HG03460 (cell line): ENCODE measurements at regions not wholly inside any gene's neighbourhood (a gene's known extent, or its start where the extent isn't known, plus 50 kb on each side); places are given as distances from the start of the nearest gene placed in this dataset.

ENCODE experiments used
- ATAC-seq: cut with Tn5 transposase; IDR thresholded peaks from one replicate; pipeline ENCODE4 v1.9.1; 2021; ENCODE audit not compliant: unreplicated experiment

- ATAC-seq: no peak
Observed at GRCh38 chr1:101290922-101291561, 54.2 kb downstream of the S1PR1 start.

DNA sequence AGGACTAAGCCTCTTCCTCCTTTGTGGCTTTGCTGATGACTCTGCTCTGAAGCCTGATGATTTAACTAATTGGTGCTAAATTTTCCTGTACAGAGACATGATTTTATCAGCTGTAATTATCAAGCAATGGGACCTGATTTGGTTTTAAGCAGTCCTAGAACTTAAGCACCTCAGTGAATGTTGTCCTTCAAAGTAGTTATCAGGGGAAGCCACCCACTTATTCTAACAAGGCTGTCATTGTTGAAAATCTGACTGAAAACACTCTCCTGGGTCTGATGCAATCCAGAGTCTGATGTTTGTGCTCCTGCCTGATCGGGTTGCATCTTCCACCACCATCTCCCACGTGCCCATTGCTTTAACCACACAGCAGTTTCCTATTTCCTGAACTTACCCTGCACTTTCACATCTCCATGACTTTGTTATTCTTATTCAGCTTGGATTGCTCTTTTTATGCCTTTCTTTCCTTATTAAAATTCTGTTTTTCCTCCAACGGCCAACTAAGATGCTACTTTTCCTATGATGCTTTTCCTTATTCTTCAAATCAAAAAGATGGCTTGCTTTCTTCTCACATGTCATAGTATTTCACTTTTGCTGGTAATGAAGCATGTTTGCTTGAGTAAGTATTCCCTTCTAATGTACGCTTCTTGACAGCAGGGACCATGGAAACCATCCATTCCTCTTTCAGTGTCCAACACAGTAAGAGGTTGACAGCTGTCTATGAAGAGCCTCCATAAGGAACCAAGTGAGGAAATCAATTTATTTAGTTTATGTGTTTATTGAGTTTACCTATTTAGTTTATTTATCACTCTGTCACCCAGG is 55.0 kb downstream of the S1PR1 start:
- no peak for ATAC-seq

DNA sequence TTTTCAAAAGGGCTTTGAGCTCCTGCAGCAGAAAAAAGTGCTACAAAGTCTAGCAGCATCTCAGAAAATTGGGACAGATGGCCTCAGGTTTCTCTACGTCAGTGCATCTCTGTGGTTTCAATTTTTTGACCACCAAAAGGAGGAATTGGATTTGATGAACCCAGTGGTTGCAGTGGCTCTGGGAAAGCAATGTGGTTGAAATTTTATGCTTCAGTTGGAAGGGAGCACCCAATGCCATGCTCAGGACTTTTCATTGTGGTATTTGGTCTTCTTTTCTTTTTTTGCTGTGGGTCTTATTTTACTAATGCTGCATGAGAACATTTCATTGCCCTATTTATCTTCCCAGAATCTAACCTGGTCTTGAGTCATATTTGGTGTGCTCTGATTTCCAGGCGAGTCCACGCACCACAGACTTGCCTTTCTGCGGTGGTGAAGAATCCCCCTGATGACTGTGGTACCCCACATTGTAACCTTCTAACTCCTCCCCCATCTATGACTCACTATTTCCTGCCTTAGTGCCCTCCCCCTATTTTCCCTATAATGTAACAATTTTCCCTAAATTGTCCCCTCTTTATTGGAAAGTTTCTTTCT is 56.7 kb downstream of the S1PR1 start:
- ATAC-seq: peak; percentile 55

DNA sequence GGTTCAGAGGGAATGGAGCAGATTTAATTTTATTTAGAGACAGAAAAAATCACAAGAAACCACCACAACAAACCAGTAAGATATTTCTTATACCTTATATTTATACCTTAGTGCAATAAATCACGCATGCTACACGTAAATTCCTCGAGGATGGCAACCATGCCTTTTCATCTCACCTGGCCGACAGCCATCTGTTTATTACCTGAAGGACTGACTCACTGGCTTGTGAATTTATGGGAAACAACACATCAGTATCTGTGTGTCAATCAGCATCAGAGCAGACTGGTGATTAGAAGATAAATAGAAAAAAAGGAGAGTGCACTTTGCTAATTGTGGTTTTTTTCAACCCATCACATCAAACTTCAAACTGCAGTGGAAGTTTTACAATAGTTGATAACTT is 58.4 kb downstream of the S1PR1 start:
- ATAC-seq: no peak

DNA sequence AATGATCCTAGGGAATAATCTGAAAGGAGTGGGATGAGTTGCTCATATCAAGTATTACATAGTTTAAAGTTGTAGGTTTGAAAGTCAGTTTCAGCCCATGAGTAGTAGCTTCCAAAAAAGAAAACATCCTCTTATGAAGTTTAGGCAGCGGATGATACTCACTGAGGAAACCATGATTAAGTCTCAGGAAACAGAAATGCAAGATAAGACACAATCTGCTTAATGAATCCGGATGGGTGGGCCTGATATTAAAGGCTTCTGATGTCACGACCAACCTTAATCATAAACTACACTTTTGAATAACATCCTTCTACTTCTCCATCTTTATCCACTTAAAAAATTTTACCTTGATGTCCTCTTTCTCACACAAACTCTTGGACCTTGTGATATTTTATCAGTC is 61.8 kb downstream of the S1PR1 start:
- ATAC-seq: no peak

GRCh38 chr1:101299141-101299540 is 62.3 kb downstream of the S1PR1 start:
- ATAC-seq: no peak

- no peak for ATAC-seq
Observed at GRCh38 chr1:101299710-101300109, 62.9 kb downstream of the S1PR1 start.

DNA sequence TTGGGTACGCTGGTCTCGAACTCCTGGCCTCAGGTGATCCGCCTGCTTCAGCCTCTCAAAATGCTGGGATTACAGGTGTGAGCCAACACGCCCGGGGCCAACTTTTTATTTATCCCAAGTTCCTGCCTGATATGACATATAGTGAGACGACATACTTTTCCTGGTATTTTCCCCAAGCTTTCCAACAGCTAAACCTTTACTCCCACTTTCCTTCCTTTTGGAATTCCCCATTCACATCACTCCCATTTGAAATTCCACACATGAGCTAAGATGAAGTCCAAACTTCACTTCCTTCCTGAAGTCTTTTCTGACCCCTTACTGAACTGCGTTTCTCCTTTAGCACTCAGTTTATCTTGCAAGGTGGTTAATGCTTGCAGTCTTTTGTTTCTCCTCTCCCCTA is 64.1 kb downstream of the S1PR1 start:
- ATAC-seq: no peak

DNA sequence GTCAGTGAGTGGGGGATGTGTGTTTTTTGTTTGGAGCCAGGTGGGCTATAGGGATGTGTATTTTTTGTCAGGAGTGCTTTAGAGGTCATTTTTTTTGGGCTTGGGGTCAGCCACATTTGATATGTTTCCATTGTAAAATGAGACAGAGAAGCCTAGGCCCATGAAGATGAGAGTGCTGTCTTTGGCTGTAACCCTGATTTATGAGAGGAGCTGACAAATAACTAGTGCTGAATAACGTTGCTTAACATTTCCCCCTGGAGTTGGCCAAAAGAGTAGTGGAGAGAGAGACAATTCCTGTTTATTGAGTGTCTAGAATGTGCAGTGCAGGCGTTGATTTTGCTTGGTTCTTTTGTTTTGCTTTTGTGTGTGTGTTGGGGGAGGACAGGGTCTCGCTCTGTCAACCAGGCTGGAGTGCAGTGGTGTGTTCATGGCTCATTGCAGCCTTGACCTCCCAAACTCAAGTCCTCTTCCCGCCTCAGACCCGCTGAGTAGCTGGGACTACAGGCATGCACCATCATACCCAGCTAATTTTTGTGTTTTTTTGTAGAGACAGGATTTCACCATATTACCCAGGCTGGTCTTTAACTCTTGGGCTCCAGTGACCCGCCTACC is 64.7 kb downstream of the S1PR1 start:
- no peak for ATAC-seq

- no peak for ATAC-seq
Observed at GRCh38 chr1:101302831-101303511, 66.2 kb downstream of the S1PR1 start.

DNA sequence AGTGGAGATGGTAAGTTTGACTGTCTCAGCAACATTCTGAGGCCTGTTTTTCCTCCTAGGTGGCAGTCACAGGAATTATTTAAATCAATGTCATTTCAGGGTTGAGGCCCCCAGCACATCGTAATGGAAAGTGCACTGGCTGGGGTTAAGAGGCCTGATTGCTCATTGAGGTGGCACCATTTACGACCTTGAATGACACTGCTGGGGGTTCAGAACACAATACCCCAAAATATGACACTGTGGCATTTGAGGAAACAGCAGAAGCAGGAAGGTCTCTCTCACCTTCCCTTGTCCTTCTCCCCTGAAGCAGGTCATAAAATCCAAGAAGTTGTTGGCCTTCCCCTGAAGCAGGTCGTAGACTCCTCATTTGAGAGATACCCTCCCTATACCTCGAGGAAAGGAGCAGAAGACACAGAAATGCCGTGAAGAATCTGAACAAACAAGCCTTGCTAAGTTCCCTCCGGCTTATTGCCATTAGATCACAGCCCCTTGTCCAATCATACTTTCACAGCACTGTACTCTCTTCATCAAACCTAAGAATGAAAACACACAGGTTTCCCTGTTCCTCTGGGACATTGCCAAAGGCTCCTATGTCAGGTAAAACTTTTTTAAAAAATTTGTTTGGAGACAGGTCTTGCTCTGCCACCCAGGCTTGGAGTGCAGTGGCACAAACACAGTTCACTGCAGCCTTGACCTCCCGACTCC is 71.3 kb downstream of the S1PR1 start:
- no peak for ATAC-seq

- no peak for ATAC-seq
Observed at GRCh38 chr1:101308935-101309333, 72.1 kb downstream of the S1PR1 start.

DNA sequence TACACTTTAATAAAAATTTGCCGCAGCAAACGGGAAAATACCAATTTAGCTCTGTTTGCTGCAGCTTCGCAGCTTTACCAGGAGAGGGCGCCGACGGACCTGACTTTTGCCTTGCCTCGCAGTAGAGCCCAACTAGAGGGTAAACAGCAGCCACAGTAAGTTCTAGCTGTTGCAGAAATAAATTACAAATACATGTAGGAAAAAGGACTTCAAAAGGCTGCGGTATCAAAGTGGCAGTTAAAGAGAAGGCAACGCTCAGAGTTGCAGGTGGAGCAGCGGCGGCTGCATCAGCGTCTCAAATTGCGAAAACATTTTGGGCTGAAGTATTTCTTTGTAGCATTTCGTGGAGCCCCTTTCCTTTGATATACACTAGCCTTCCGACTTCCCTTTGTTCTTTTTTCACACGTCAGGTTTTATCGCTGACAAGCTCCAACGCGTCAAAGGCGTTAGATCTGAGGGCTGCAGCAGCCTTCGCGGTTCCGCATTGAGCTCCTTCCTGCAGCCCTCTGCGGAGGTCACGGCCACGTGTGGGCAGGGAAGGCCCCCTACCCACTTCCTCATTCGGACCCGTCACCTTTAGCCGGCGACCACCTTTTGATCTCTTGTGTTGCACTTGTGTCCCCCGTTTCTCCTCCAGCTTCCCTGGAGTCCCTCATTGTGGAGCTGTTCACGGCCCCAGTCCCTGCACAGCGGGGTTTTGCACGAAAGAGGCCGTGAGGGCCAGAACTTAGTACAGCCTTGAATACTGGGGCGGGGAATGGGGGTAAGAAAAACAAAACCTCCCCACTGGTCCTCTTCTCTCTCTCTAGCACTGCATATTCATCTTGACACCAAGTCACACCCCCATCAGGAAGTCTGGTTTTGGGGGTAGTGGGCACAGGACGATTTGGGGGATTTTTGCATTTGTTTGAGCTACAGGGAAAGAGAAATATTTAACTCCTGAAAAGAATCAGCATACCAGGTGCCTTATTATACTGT is 72.8 kb downstream of the S1PR1 start:
- peak; percentile 46 for ATAC-seq

GRCh38 chr1:101310506-101310905 is 73.7 kb downstream of the S1PR1 start:
- ATAC-seq: no peak

- ATAC-seq: no peak
Observed at GRCh38 chr1:101311146-101311920, 74.5 kb downstream of the S1PR1 start.

- no peak for ATAC-seq
Observed at GRCh38 chr1:101312147-101312546, 75.3 kb downstream of the S1PR1 start.

DNA sequence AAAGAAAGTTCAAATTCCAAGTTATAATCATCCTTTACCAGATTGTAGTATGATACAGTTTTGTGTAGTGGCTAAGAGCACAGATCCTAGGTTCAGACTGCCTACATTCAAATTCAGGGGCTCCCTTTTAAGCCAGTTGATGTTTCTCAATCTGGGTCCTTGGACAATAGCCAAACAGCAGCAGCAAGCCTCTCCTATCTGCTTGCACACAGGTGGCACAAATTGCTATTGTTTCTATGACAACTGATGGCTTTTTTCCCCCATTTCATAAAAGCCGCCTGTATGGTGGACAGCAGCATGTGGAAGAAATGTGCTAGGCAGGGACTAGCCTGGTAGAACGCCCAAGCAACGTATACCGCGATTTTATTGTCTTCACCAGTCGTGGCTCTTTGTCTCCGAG is 76.5 kb downstream of the S1PR1 start:
- no peak for ATAC-seq

DNA sequence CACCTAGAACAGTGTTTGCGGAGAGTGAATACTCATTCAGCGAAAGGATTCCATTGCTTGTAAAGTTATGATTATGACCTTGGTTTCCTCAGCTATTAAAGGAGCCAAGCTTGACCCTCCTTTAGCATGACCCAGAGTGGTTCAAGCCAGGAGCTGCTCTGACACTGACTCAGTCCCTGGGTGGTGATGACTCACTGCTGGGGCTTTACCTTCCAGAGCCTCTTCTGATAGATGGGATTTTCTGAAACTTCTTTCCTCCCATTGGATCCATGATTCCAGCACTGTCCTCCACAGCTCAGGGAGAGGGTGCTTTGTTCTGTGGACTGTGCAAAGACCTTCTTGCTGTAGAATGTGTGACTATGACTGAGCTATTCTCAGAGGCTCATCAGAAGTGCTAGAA is 77.4 kb downstream of the S1PR1 start:
- ATAC-seq: peak; percentile 33

DNA sequence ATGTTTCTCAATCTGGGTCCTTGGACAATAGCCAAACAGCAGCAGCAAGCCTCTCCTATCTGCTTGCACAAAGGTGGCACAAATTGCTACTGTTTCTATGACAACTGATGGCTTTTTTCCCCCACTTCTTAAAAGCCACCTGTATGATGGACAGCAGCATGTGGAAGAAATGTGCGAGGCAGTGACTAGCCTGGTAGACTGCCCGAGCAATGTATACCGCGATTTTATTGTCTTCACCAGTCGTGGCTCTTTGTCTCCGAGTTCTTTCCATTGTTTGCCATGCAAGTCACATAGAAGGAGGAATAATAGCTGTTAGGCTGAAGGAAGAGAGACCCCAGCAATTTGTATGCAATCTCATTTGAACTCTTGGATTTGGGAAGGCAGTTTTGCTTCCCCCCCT is 79.4 kb downstream of the S1PR1 start:
- no peak for ATAC-seq
